ENCODE measurements at regions not wholly inside any gene's neighbourhood (a gene's known extent, or its start where the extent isn't known, plus 50 kb on each side); places are given as distances from the start of the nearest gene placed in this dataset.
"Not testable (repeated sequence)": the region's sequence is repeated elsewhere in the genome, so short reads cannot be mapped to it uniquely, and the experiment has no call there.

DNA sequence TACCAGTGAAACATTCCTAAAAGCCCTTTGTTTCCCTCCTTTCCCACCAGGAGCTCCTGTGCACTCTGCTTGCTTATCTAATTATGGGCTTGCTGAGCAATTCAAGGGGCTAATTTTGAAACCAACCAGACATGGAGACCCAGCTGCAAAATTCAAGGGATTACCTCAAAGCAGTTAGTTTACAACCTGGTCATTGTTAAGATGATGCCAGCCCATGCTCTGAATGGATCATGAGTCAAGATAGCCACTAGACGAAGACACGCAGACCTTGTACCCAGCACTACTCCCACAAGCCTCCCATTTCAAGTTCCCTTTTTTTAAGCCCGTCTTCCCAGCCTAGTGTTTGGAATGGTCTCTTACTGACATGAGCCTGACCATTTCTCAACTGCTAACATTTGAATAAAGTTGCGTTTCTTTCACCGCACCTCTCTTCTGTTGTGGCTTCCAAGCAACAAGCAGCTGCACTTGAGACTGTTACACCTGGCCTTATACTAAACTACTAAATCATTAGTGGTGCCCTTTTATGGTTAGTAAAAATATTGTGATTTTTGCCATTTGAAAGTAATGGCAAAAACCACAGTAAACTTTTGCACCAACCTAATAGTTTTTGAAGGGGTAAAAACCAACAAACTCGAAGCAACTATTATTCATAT lies 315.3 kb upstream of the LUZP2 start:
- no peak for DNase-seq
- H3K36me3 ChIP-seq (replicated peaks; ENCODE audit: insufficient read depth, low read length), result no peaks in the 10 kb centered on the region
- H3K4me1 ChIP-seq (ENCODE audit: low read length), result no peaks in the 10 kb centered on the region
- H2AFZ ChIP-seq (ENCODE audit: low read length), result no peak overlapping the region
- TF ChIP-seq, protein P1, sequence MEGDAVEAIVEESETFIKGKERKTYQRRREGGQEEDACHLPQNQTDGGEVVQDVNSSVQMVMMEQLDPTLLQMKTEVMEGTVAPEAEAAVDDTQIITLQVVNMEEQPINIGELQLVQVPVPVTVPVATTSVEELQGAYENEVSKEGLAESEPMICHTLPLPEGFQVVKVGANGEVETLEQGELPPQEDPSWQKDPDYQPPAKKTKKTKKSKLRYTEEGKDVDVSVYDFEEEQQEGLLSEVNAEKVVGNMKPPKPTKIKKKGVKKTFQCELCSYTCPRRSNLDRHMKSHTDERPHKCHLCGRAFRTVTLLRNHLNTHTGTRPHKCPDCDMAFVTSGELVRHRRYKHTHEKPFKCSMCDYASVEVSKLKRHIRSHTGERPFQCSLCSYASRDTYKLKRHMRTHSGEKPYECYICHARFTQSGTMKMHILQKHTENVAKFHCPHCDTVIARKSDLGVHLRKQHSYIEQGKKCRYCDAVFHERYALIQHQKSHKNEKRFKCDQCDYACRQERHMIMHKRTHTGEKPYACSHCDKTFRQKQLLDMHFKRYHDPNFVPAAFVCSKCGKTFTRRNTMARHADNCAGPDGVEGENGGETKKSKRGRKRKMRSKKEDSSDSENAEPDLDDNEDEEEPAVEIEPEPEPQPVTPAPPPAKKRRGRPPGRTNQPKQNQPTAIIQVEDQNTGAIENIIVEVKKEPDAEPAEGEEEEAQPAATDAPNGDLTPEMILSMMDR (IDR thresholded peaks at IDR 0.05; ENCODE audit: low read length), result no peak
- TF ChIP-seq EZH2phosphoT487 (IDR thresholded peaks at IDR 0.05; ENCODE audit: low read length), result no peak
- no peak for TF ChIP-seq EZH2 (optimal IDR thresholded peaks at IDR 0.05; ENCODE audit: low read depth, low read length)
- no peaks in the 10 kb centered on the region for H3K27me3 ChIP-seq (replicated peaks; ENCODE audit: insufficient read depth, low read length)
- H3F3A ChIP-seq (ENCODE audit: insufficient read depth, low read length), result no peaks in the 10 kb centered on the region
- H3K27ac ChIP-seq (ENCODE audit: low read length), result no peak overlapping the region
- H3K4me2 ChIP-seq (ENCODE audit: low read depth, low read length), result no peak overlapping the region
- H4K20me1 ChIP-seq (ENCODE audit: insufficient read depth, low read length), result no peaks in the 10 kb centered on the region
- no peaks in the 10 kb centered on the region for H3K9me3 ChIP-seq (replicated peaks; ENCODE audit: insufficient read depth, low read length)
- no peak overlapping the region for H3K4me3 ChIP-seq (ENCODE audit: low read length)
- H3K9me2 ChIP-seq (replicated peaks; ENCODE audit: insufficient read depth, low read length), result no peaks in the 10 kb centered on the region
- no peaks in the 10 kb centered on the region for H3K79me2 ChIP-seq (ENCODE audit: low read length)
- no peak overlapping the region for H3K9ac ChIP-seq (ENCODE audit: low read length)

DNA sequence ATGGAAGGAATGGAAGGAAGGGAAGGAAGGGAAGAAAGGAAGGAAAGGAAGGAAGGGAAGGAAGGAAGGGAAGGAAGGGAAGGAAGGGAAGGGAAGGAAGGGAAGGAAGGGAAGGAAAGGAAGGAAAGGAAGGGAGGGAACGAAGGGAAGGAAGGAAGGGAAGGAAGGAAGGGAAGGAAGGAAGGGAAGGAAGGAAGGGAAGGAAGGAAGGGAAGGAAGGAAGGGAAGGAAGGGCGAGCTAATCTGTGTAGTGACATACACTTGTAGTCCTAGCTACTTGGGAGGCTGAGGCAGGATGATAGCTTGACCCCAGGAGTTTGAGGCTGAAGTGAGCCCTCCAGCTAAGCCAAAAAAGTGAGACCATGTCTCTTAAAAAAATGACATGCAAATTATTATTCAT lies 311.3 kb upstream of the LUZP2 start:
- H3K27me3 ChIP-seq (replicated peaks; ENCODE audit: insufficient read depth, low read length); H2AFZ ChIP-seq (ENCODE audit: low read length); H3K36me3 ChIP-seq (replicated peaks; ENCODE audit: insufficient read depth, low read length); H3K27ac ChIP-seq (ENCODE audit: low read length); DNase-seq; H3K9me3 ChIP-seq (replicated peaks; ENCODE audit: insufficient read depth, low read length); H3F3A ChIP-seq (ENCODE audit: insufficient read depth, low read length); H3K4me1 ChIP-seq (ENCODE audit: low read length); H4K20me1 ChIP-seq (ENCODE audit: insufficient read depth, low read length); H3K79me2 ChIP-seq (ENCODE audit: low read length); H3K9me2 ChIP-seq (replicated peaks; ENCODE audit: insufficient read depth, low read length); H3K4me3 ChIP-seq (ENCODE audit: low read length); H3K4me2 ChIP-seq (ENCODE audit: low read depth, low read length); H3K9ac ChIP-seq (ENCODE audit: low read length): not testable (repeated sequence)

DNA sequence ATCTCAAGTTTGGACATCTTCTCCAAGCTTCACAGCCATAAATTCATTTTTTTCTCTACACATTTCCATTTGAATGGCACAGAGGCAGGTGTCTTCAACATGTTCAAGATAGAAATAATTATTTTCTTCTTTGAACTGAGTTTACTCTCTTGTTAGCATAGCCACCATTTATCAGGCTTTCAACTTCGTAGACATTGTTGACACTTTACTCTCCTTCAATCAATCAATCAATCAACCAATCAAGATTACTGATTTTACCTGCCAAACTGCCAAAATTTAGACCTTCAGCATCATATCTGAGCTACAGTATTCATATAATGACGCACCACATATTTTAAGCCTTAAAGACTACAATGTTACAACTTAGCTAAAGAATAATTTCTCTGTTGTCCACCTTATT lies 300.1 kb upstream of the LUZP2 start:
- TF ChIP-seq EZH2phosphoT487 (IDR thresholded peaks at IDR 0.05; ENCODE audit: low read length), result no peak
- TF ChIP-seq, protein P1 (IDR thresholded peaks at IDR 0.05; ENCODE audit: low read length), result no peak
- no peak for TF ChIP-seq EZH2 (optimal IDR thresholded peaks at IDR 0.05; ENCODE audit: low read depth, low read length)

DNA sequence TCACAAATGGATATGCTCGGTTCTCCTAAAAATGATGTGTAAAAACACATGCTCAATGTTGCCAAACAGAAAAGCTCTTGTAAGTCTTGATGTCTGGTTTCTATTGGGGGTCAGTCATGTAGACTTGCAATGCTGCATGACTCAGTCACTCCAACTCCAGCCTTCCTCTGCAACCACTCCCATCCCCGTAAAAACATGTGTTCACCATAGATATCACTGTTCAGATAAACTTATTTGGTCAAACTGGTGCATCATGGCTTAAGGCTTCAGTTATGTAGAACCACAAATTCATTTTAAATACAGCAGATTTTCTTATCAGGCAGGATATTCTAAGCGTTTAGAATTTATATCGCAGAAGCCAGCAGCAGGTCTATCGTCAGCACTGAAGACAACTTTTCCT lies 298.4 kb upstream of the LUZP2 start:
- no peaks in the 10 kb centered on the region for H3K9me3 ChIP-seq (replicated peaks; ENCODE audit: insufficient read depth, low read length)
- DNase-seq, result no peak
- no peak overlapping the region for H3K4me2 ChIP-seq (ENCODE audit: low read depth, low read length)
- no peaks in the 10 kb centered on the region for H3K79me2 ChIP-seq (ENCODE audit: low read length)
- H3K9me2 ChIP-seq (replicated peaks; ENCODE audit: insufficient read depth, low read length), result no peaks in the 10 kb centered on the region
- H3K27ac ChIP-seq (ENCODE audit: low read length), result no peak overlapping the region
- H3K9ac ChIP-seq (ENCODE audit: low read length), result no peak overlapping the region
- TF ChIP-seq EZH2 (optimal IDR thresholded peaks at IDR 0.05; ENCODE audit: low read depth, low read length) (no peak), EZH2phosphoT487 (IDR thresholded peaks at IDR 0.05; ENCODE audit: low read length) (no peak)
- TF ChIP-seq, protein P1 (IDR thresholded peaks at IDR 0.05; ENCODE audit: low read length), result no peak
- no peak overlapping the region for H2AFZ ChIP-seq (ENCODE audit: low read length)
- H4K20me1 ChIP-seq (ENCODE audit: insufficient read depth, low read length), result no peaks in the 10 kb centered on the region
- H3K27me3 ChIP-seq (replicated peaks; ENCODE audit: insufficient read depth, low read length), result no peaks in the 10 kb centered on the region
- H3K4me1 ChIP-seq (ENCODE audit: low read length), result no peaks in the 10 kb centered on the region
- H3F3A ChIP-seq (ENCODE audit: insufficient read depth, low read length), result no peaks in the 10 kb centered on the region
- no peaks in the 10 kb centered on the region for H3K36me3 ChIP-seq (replicated peaks; ENCODE audit: insufficient read depth, low read length)
- H3K4me3 ChIP-seq (ENCODE audit: low read length), result no peak overlapping the region

More for the DNA sequence above, 300.1 kb upstream of the LUZP2 start:
- DNase-seq, result no peak
- Histone ChIP-seq H3K27me3 (replicated peaks; ENCODE audit: insufficient read depth, low read length) (no peaks in the 10 kb centered on the region), H3K4me3 (ENCODE audit: low read length) (no peak overlapping the region), H2AFZ (ENCODE audit: low read length) (no peak overlapping the region), H3K9me3 (replicated peaks; ENCODE audit: insufficient read depth, low read length) (no peaks in the 10 kb centered on the region), H3K79me2 (ENCODE audit: low read length) (no peaks in the 10 kb centered on the region), H4K20me1 (ENCODE audit: insufficient read depth, low read length) (no peaks in the 10 kb centered on the region), H3K4me2 (ENCODE audit: low read depth, low read length) (no peak overlapping the region), H3K9ac (ENCODE audit: low read length) (no peak overlapping the region), H3K36me3 (replicated peaks; ENCODE audit: insufficient read depth, low read length) (no peaks in the 10 kb centered on the region), H3K9me2 (replicated peaks; ENCODE audit: insufficient read depth, low read length) (no peaks in the 10 kb centered on the region), H3F3A (ENCODE audit: insufficient read depth, low read length) (no peaks in the 10 kb centered on the region), H3K27ac (ENCODE audit: low read length) (no peak overlapping the region), H3K4me1 (ENCODE audit: low read length) (no peaks in the 10 kb centered on the region)

All from MM.1S (cell line).